Body of pancreas (tissue), 4 donors: ENCODE measurements at regions not wholly inside any gene's neighbourhood (a gene's known extent, or its start where the extent isn't known, plus 50 kb on each side); places are given as distances from the start of the nearest gene placed in this dataset.

Source experiments
- CTCF ChIP-seq, 7 experiments: fragments of 450-650 bp in 4 of 7; fragments of 200-600 bp in 3 of 7; sonication (generic) in 3 of 7; IDR thresholded peaks; one replicate each; pipeline ENCODE4 v1.5.1; 2016 to 2019; ENCODE audit warnings: antibody characterized with exemption in 7 of 7
- POLR2A ChIP-seq, 3 donors: fragments of 450-650 bp; IDR thresholded peaks; one replicate each; pipeline ENCODE4 v1.6.1; 2016; ENCODE audit warnings: antibody characterized with exemption in 3 of 3, mild to moderate bottlenecking in 2 of 3

- TF ChIP-seq POLR2A (IDR thresholded peaks at IDR 0.05) = no peak
- TF ChIP-seq CTCF (IDR thresholded peaks at IDR 0.05) = no peak
These were observed 62.8 kb upstream of the MYO16 start for GRCh38 chr13:108566413-108567170.
